Nephron progenitor cell (in vitro differentiated cells): ENCODE measurements at regions not wholly inside any gene's neighbourhood (a gene's known extent, or its start where the extent isn't known, plus 50 kb on each side); places are given as distances from the start of the nearest gene placed in this dataset.

Source experiments
- DNase-seq: peaks from one replicate; pipeline ENCODE4 v3.0.0; 2021
- H3K27ac Mint-ChIP-seq: 2 replicates; pipeline ENCODE4 v1.8.0; 2021; ENCODE audit warnings: mild to moderate bottlenecking, moderate library complexity, mixed read lengths
- H3K27me3 Mint-ChIP-seq: 2 replicates; pipeline ENCODE4 v1.8.0; 2021; ENCODE audit warnings: mild to moderate bottlenecking, low read depth, mixed read lengths; ENCODE audit not compliant: poor library complexity
- H3K36me3 Mint-ChIP-seq: 2 replicates; pipeline ENCODE4 v1.8.0; 2021; ENCODE audit warnings: low read depth, mixed read lengths
- H3K4me1 Mint-ChIP-seq: 2 replicates; pipeline ENCODE4 v1.8.0; 2021; ENCODE audit warnings: mixed read lengths
- H3K4me3 Mint-ChIP-seq: 2 replicates; pipeline ENCODE4 v1.8.0; 2021; ENCODE audit warnings: mild to moderate bottlenecking, moderate library complexity, mixed read lengths
- H3K9me3 Mint-ChIP-seq: 2 replicates; pipeline ENCODE4 v1.8.0; 2021; ENCODE audit warnings: mild to moderate bottlenecking, moderate library complexity, mixed read lengths
- CTCF ChIP-seq: fragments of 200-600 bp; sonication (generic); IDR thresholded peaks from 2 replicates; pipeline ENCODE4 v1.5.0; 2021; ENCODE audit warnings: antibody characterized with exemption

DNA sequence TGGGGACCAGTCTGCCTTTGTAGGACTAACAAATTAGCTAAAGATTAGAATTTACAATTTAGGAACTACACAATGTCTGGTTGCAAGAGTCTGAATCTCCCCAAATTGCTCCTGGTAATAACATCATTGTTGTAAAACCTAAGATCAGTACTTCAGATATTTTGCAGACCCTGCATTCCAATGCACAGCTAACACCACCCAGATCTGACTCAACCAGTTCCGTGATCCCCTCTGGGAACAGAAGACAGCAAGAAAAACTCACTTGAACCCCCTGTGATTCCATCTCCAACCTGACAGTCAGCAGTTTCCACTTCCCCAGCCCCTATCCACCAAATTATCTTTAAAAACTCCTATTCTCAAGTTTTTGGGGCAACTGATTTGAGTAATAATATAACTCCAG lies 201.9 kb upstream of the ARPP21 start:
- DNase-seq = no peak
- Mint-ChIP-seq H3K9me3 (peaks cover 9% of the 10 kb centered on the region), H3K27me3 (no peaks in the 10 kb centered on the region), H3K4me3 (no peak overlapping the region), H3K27ac (no peak overlapping the region), H3K4me1 (no peaks in the 10 kb centered on the region), H3K36me3 (no peaks in the 10 kb centered on the region)
- no peak for TF ChIP-seq CTCF

- Mint-ChIP-seq H3K27ac (no peak overlapping the region), H3K9me3 (peaks cover 9% of the 10 kb centered on the region), H3K27me3 (no peaks in the 10 kb centered on the region), H3K4me3 (no peak overlapping the region), H3K4me1 (no peaks in the 10 kb centered on the region), H3K36me3 (no peaks in the 10 kb centered on the region)
- no peak for TF ChIP-seq CTCF
- no peak for DNase-seq
These were observed 201.2 kb upstream of the ARPP21 start for GRCh38 chr3:35438101-35438500.

- H3K27me3 Mint-ChIP-seq = no peaks in the 10 kb centered on the region
- H3K4me1 Mint-ChIP-seq = no peaks in the 10 kb centered on the region
- H3K4me3 Mint-ChIP-seq = no peak overlapping the region
- H3K9me3 Mint-ChIP-seq = peaks cover 4% of the 10 kb centered on the region
- H3K27ac Mint-ChIP-seq = no peak overlapping the region
- TF ChIP-seq CTCF = no peak
- no peaks in the 10 kb centered on the region for H3K36me3 Mint-ChIP-seq
- DNase-seq = no peak
These were observed 199.7 kb upstream of the ARPP21 start for GRCh38 chr3:35439663-35440062.

GRCh38 chr3:35440826-35441225 lies 198.5 kb upstream of the ARPP21 start:
- Mint-ChIP-seq H3K27ac (no peak overlapping the region), H3K36me3 (no peaks in the 10 kb centered on the region), H3K9me3 (no peaks in the 10 kb centered on the region), H3K4me3 (no peak overlapping the region), H3K27me3 (no peaks in the 10 kb centered on the region), H3K4me1 (peaks cover 9% of the 10 kb centered on the region)
- DNase-seq = no peak
- no peak for TF ChIP-seq CTCF

GRCh38 chr3:35446896-35447295 lies 192.4 kb upstream of the ARPP21 start:
- Mint-ChIP-seq H3K36me3 (no peaks in the 10 kb centered on the region), H3K4me3 (no peak overlapping the region), H3K27ac (no peak overlapping the region), H3K9me3 (no peaks in the 10 kb centered on the region), H3K27me3 (no peaks in the 10 kb centered on the region), H3K4me1 (peaks cover 10% of the 10 kb centered on the region)
- TF ChIP-seq CTCF = no peak
- DNase-seq = no peak

- TF ChIP-seq CTCF = no peak
- H3K36me3 Mint-ChIP-seq = no peaks in the 10 kb centered on the region
- no peaks in the 10 kb centered on the region for H3K27me3 Mint-ChIP-seq
- no peak for DNase-seq
- H3K4me1 Mint-ChIP-seq = peaks cover 10% of the 10 kb centered on the region
- H3K27ac Mint-ChIP-seq = no peak overlapping the region
- no peaks in the 10 kb centered on the region for H3K9me3 Mint-ChIP-seq
- H3K4me3 Mint-ChIP-seq = no peak overlapping the region
These were observed 191.2 kb upstream of the ARPP21 start for GRCh38 chr3:35448121-35448520.
